ENCODE measurements at regions not wholly inside any gene's neighbourhood (a gene's known extent, or its start where the extent isn't known, plus 50 kb on each side); places are given as distances from the start of the nearest gene placed in this dataset.

GRCh38 chr7:68671671-68672070 lies 926.6 kb upstream of the AUTS2 start:
- H3K27me3 ChIP-seq (ENCODE audit: control insufficient read depth in 5 of 5, insufficient read depth in 4 of 5, low read length in 5 of 5) = no peaks in the 10 kb centered on the region
- peaks cover 4 to 12% (median 10%) of the 10 kb centered on the region in 5 donors for H3K4me1 ChIP-seq (ENCODE audit: control insufficient read depth in 5 of 5, insufficient read depth in 5 of 5, low read length in 5 of 5)
- peak overlapping the region in 1 of 5 donors; percentile 8 for H3K4me3 ChIP-seq (ENCODE audit: low read depth in 1 of 5, low read length in 5 of 5)
- no peak overlapping the region for H3K9ac ChIP-seq (ENCODE audit: low read length in 5 of 5)
- no peaks in the 10 kb centered on the region for H3K36me3 ChIP-seq (ENCODE audit: control insufficient read depth in 5 of 5, insufficient read depth in 5 of 5, low read length in 5 of 5)
- H3K9me3 ChIP-seq (ENCODE audit: control insufficient read depth in 5 of 5, low read length in 5 of 5) = peaks cover 0 to 8% (median 6%) of the 10 kb centered on the region in 5 donors
- no peak overlapping the region for H3K27ac ChIP-seq (ENCODE audit: low read depth, low read length)

GRCh38 chr7:68674826-68675225 lies 923.4 kb upstream of the AUTS2 start:
- Histone ChIP-seq H3K4me1 (ENCODE audit: control insufficient read depth in 5 of 5, insufficient read depth in 5 of 5, low read length in 5 of 5) (peaks cover 6 to 30% (median 25%) of the 10 kb centered on the region in 5 donors), H3K4me3 (ENCODE audit: low read depth in 1 of 5, low read length in 5 of 5) (no peak overlapping the region), H3K27ac (ENCODE audit: low read depth, low read length) (no peak overlapping the region), H3K36me3 (ENCODE audit: control insufficient read depth in 5 of 5, insufficient read depth in 5 of 5, low read length in 5 of 5) (no peaks in the 10 kb centered on the region), H3K9ac (ENCODE audit: low read length in 5 of 5) (no peak overlapping the region), H3K9me3 (ENCODE audit: control insufficient read depth in 5 of 5, low read length in 5 of 5) (peaks cover 0 to 6% (median 5%) of the 10 kb centered on the region in 5 donors), H3K27me3 (ENCODE audit: control insufficient read depth in 5 of 5, insufficient read depth in 4 of 5, low read length in 5 of 5) (no peaks in the 10 kb centered on the region)

DNA sequence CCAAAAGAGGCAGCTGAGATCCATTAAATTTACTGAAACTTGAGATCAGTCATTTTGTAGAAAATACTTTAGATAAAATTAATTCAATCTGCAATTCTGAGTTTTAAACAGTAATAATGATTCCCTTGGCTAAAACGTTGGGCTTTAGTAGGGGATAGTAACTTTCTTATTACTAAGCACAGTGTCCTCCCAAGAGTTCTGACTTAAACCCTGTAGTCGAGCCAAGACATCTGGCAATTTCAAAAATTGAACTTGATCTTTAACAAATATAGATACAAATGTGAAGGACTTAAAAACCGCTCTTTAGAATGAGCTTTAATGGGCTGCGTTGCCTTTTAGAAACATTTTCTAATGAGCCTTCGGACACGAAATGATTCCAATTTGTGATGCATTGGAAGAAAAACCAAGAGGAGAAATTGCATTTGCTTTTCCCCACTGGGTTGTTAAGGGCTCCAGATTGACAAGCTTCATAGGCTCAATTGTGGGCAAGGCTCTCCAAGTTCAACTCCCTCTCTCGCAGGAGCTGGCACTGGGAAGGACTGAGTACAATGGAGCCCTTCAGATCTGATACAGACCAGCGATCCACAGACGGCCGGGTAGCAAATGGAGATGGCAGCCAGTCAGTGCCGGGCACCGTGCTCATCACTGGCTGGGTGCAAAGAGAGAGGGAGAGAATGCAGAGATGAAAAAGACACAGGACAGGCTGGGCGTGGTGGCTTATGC lies 921.3 kb upstream of the AUTS2 start:
- Histone ChIP-seq H3K4me3 (ENCODE audit: low read depth in 1 of 5, low read length in 5 of 5) (peak overlapping the region in 1 of 5 donors; percentile 36), H3K9ac (ENCODE audit: low read length in 5 of 5) (no peak overlapping the region), H3K36me3 (ENCODE audit: control insufficient read depth in 5 of 5, insufficient read depth in 5 of 5, low read length in 5 of 5) (no peaks in the 10 kb centered on the region), H3K27me3 (ENCODE audit: control insufficient read depth in 5 of 5, insufficient read depth in 4 of 5, low read length in 5 of 5) (no peaks in the 10 kb centered on the region), H3K9me3 (ENCODE audit: control insufficient read depth in 5 of 5, low read length in 5 of 5) (peaks cover 0 to 6% (median 5%) of the 10 kb centered on the region in 5 donors), H3K4me1 (ENCODE audit: control insufficient read depth in 5 of 5, insufficient read depth in 5 of 5, low read length in 5 of 5) (peaks cover 3 to 19% (median 16%) of the 10 kb centered on the region in 5 donors), H3K27ac (ENCODE audit: low read depth, low read length) (peak overlapping the region; percentile 6)

- Histone ChIP-seq H3K27ac (ENCODE audit: low read depth, low read length) (no peak overlapping the region), H3K4me1 (ENCODE audit: control insufficient read depth in 5 of 5, insufficient read depth in 5 of 5, low read length in 5 of 5) (peaks cover 3 to 19% (median 16%) of the 10 kb centered on the region in 5 donors), H3K4me3 (ENCODE audit: low read depth in 1 of 5, low read length in 5 of 5) (no peak overlapping the region), H3K27me3 (ENCODE audit: control insufficient read depth in 5 of 5, insufficient read depth in 4 of 5, low read length in 5 of 5) (no peaks in the 10 kb centered on the region), H3K9me3 (ENCODE audit: control insufficient read depth in 5 of 5, low read length in 5 of 5) (peaks cover 0 to 6% (median 5%) of the 10 kb centered on the region in 5 donors), H3K9ac (ENCODE audit: low read length in 5 of 5) (no peak overlapping the region), H3K36me3 (ENCODE audit: control insufficient read depth in 5 of 5, insufficient read depth in 5 of 5, low read length in 5 of 5) (no peaks in the 10 kb centered on the region)
These were observed 920.1 kb upstream of the AUTS2 start for GRCh38 chr7:68678196-68678595.

DNA sequence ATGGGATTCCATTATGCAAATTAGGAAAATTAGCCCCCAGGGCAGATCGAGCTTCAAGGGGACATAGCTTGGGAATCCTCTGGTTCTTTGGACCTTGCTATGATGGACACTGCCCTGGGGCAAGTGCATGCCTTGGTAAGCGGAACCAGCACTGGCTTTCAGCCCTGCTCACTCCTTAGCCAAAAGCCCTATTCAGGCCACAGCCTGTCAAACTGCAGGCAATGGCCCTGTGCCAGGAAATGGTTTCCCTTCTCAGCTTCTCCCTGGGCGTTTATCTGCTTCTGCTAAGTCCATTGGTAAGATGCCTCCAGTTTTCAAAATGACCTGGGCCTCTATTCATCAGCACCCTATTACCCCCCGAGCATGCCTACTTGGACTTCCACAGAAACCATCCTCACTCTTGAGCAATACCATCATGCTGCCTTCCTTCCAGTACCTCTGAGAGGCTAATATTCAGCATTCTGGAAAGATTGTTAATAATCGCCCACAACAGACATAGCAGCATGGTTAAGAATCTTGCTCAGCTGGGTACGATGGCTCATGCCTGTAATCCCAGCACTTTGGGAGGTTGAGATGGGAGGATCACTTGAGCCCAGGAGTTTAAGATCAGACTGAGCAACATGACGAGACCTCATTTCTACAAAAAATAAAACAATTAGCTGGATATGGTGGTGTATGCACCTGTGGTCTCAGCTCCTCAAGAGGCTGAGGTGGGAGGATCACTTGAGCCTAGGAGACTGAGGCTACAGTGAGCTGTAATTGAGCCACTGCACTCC lies 918.6 kb upstream of the AUTS2 start:
- H3K27ac ChIP-seq (ENCODE audit: low read depth, low read length) = no peak overlapping the region
- peaks cover 0 to 6% (median 0%) of the 10 kb centered on the region in 5 donors for H3K9me3 ChIP-seq (ENCODE audit: control insufficient read depth in 5 of 5, low read length in 5 of 5)

GRCh38 chr7:68680235-68680872 lies 917.9 kb upstream of the AUTS2 start:
- no peak overlapping the region for H3K9ac ChIP-seq (ENCODE audit: low read length in 5 of 5)
- H3K36me3 ChIP-seq (ENCODE audit: control insufficient read depth in 5 of 5, insufficient read depth in 5 of 5, low read length in 5 of 5) = no peaks in the 10 kb centered on the region
- no peaks in the 10 kb centered on the region for H3K27me3 ChIP-seq (ENCODE audit: control insufficient read depth in 5 of 5, insufficient read depth in 4 of 5, low read length in 5 of 5)
- H3K9me3 ChIP-seq (ENCODE audit: control insufficient read depth in 5 of 5, low read length in 5 of 5) = peaks cover 0 to 4% (median 0%) of the 10 kb centered on the region in 5 donors
- peaks cover 3 to 25% (median 21%) of the 10 kb centered on the region in 5 donors for H3K4me1 ChIP-seq (ENCODE audit: control insufficient read depth in 5 of 5, insufficient read depth in 5 of 5, low read length in 5 of 5)
- no peak overlapping the region for H3K27ac ChIP-seq (ENCODE audit: low read depth, low read length)
- no peak overlapping the region for H3K4me3 ChIP-seq (ENCODE audit: low read depth in 1 of 5, low read length in 5 of 5)

More for the DNA sequence above, 918.6 kb upstream of the AUTS2 start:
- no peaks in the 10 kb centered on the region for H3K27me3 ChIP-seq (ENCODE audit: control insufficient read depth in 5 of 5, insufficient read depth in 4 of 5, low read length in 5 of 5)
- H3K4me3 ChIP-seq (ENCODE audit: low read depth in 1 of 5, low read length in 5 of 5) = no peak overlapping the region
- H3K9ac ChIP-seq (ENCODE audit: low read length in 5 of 5) = no peak overlapping the region
- H3K36me3 ChIP-seq (ENCODE audit: control insufficient read depth in 5 of 5, insufficient read depth in 5 of 5, low read length in 5 of 5) = no peaks in the 10 kb centered on the region
- H3K4me1 ChIP-seq (ENCODE audit: control insufficient read depth in 5 of 5, insufficient read depth in 5 of 5, low read length in 5 of 5) = peaks cover 3 to 25% (median 21%) of the 10 kb centered on the region in 5 donors

- Histone ChIP-seq H3K27me3 (ENCODE audit: control insufficient read depth in 5 of 5, insufficient read depth in 4 of 5, low read length in 5 of 5) (no peaks in the 10 kb centered on the region), H3K9me3 (ENCODE audit: control insufficient read depth in 5 of 5, low read length in 5 of 5) (peaks cover 0 to 4% (median 0%) of the 10 kb centered on the region in 5 donors), H3K27ac (ENCODE audit: low read depth, low read length) (no peak overlapping the region), H3K9ac (ENCODE audit: low read length in 5 of 5) (no peak overlapping the region), H3K4me3 (ENCODE audit: low read depth in 1 of 5, low read length in 5 of 5) (no peak overlapping the region), H3K36me3 (ENCODE audit: control insufficient read depth in 5 of 5, insufficient read depth in 5 of 5, low read length in 5 of 5) (no peaks in the 10 kb centered on the region), H3K4me1 (ENCODE audit: control insufficient read depth in 5 of 5, insufficient read depth in 5 of 5, low read length in 5 of 5) (peaks cover 0 to 17% (median 12%) of the 10 kb centered on the region in 5 donors)
These were observed 915.4 kb upstream of the AUTS2 start for GRCh38 chr7:68682910-68683309.

- Histone ChIP-seq H3K27me3 (ENCODE audit: control insufficient read depth in 5 of 5, insufficient read depth in 4 of 5, low read length in 5 of 5) (no peaks in the 10 kb centered on the region), H3K36me3 (ENCODE audit: control insufficient read depth in 5 of 5, insufficient read depth in 5 of 5, low read length in 5 of 5) (no peaks in the 10 kb centered on the region), H3K9me3 (ENCODE audit: control insufficient read depth in 5 of 5, low read length in 5 of 5) (peaks cover 0 to 4% (median 0%) of the 10 kb centered on the region in 5 donors), H3K4me3 (ENCODE audit: low read depth in 1 of 5, low read length in 5 of 5) (no peak overlapping the region), H3K4me1 (ENCODE audit: control insufficient read depth in 5 of 5, insufficient read depth in 5 of 5, low read length in 5 of 5) (peaks cover 0 to 19% (median 14%) of the 10 kb centered on the region in 5 donors), H3K9ac (ENCODE audit: low read length in 5 of 5) (no peak overlapping the region), H3K27ac (ENCODE audit: low read depth, low read length) (no peak overlapping the region)
These were observed 913.9 kb upstream of the AUTS2 start for GRCh38 chr7:68684246-68684839.

GRCh38 chr7:68684996-68685395 lies 913.3 kb upstream of the AUTS2 start:
- Histone ChIP-seq H3K27me3 (ENCODE audit: control insufficient read depth in 5 of 5, insufficient read depth in 4 of 5, low read length in 5 of 5) (no peaks in the 10 kb centered on the region), H3K9ac (ENCODE audit: low read length in 5 of 5) (no peak overlapping the region), H3K36me3 (ENCODE audit: control insufficient read depth in 5 of 5, insufficient read depth in 5 of 5, low read length in 5 of 5) (no peaks in the 10 kb centered on the region), H3K9me3 (ENCODE audit: control insufficient read depth in 5 of 5, low read length in 5 of 5) (peaks cover 0 to 4% (median 0%) of the 10 kb centered on the region in 5 donors), H3K4me1 (ENCODE audit: control insufficient read depth in 5 of 5, insufficient read depth in 5 of 5, low read length in 5 of 5) (peaks cover 0 to 15% (median 8%) of the 10 kb centered on the region in 5 donors), H3K27ac (ENCODE audit: low read depth, low read length) (no peak overlapping the region), H3K4me3 (ENCODE audit: low read depth in 1 of 5, low read length in 5 of 5) (no peak overlapping the region)
